GM19438 (cell line): ENCODE measurements at regions not wholly inside any gene's neighbourhood (a gene's known extent, or its start where the extent isn't known, plus 50 kb on each side); places are given as distances from the start of the nearest gene placed in this dataset.

Experiments used
- ATAC-seq: cut with Tn5 transposase; IDR thresholded peaks from one replicate; pipeline ENCODE4 v1.9.1; 2021; ENCODE audit warnings: low read depth; ENCODE audit not compliant: unreplicated experiment

- ATAC-seq, result no peak
Measured at GRCh38 chr1:34328281-34328799, 151.6 kb downstream of the C1orf94 start.

GRCh38 chr1:34330061-34330460 is 153.4 kb downstream of the C1orf94 start:
- no peak for ATAC-seq

- no peak for ATAC-seq
Measured at GRCh38 chr1:34331020-34331926, 154.6 kb downstream of the C1orf94 start.

GRCh38 chr1:34332996-34333395 is 156.3 kb downstream of the C1orf94 start:
- no peak for ATAC-seq

- no peak for ATAC-seq
Measured at GRCh38 chr1:34338871-34339270, 162.2 kb downstream of the C1orf94 start.

- ATAC-seq, result no peak
Measured at GRCh38 chr1:34341896-34342295, 165.2 kb downstream of the C1orf94 start.

GRCh38 chr1:34342334-34342733 is 165.6 kb downstream of the C1orf94 start:
- ATAC-seq, result no peak

GRCh38 chr1:34346128-34346527 is 169.4 kb downstream of the C1orf94 start:
- ATAC-seq, result no peak

GRCh38 chr1:34353409-34353808 is 176.7 kb downstream of the C1orf94 start:
- no peak for ATAC-seq

GRCh38 chr1:34354367-34354766 is 177.7 kb downstream of the C1orf94 start:
- ATAC-seq, result no peak

GRCh38 chr1:34356853-34357252 is 180.1 kb downstream of the C1orf94 start:
- no peak for ATAC-seq

GRCh38 chr1:34358636-34359035 is 181.9 kb downstream of the C1orf94 start:
- ATAC-seq, result no peak

- no peak for ATAC-seq
Measured at GRCh38 chr1:34359411-34359810, 182.7 kb downstream of the C1orf94 start.

- ATAC-seq, result no peak
Measured at GRCh38 chr1:34360574-34360973, 183.9 kb downstream of the C1orf94 start.

- ATAC-seq, result no peak
Measured at GRCh38 chr1:34361121-34361520, 184.4 kb downstream of the C1orf94 start.

GRCh38 chr1:34361781-34362357 is 185.2 kb downstream of the C1orf94 start:
- no peak for ATAC-seq

GRCh38 chr1:34362949-34363348 is 186.2 kb downstream of the C1orf94 start:
- no peak for ATAC-seq

GRCh38 chr1:34363447-34363846 is 186.7 kb downstream of the C1orf94 start:
- ATAC-seq, result no peak

GRCh38 chr1:34363915-34364314 is 187.2 kb downstream of the C1orf94 start:
- no peak for ATAC-seq

GRCh38 chr1:34364376-34364775 is 187.7 kb downstream of the C1orf94 start:
- ATAC-seq, result no peak

GRCh38 chr1:34365295-34365694 is 188.6 kb downstream of the C1orf94 start:
- ATAC-seq, result no peak
